HepG2 (cell line): ENCODE measurements at regions not wholly inside any gene's neighbourhood (a gene's known extent, or its start where the extent isn't known, plus 50 kb on each side); places are given as distances from the start of the nearest gene placed in this dataset.

ENCODE experiments used
- CTCF ChIP-seq: sonication (generic); formaldehyde crosslinking; IDR thresholded peaks from 2 replicates; pipeline ENCODE4 v1.5.0; 2020; ENCODE audit warnings: mild to moderate bottlenecking, missing genetic modification reagents, moderate library complexity
- MAFK ChIP-seq, 2 experiments: IDR thresholded peaks in 1 of 2; conservative IDR thresholded peaks in 1 of 2; 2 replicates each; pipeline ENCODE4 v1.6.1; 2011; ENCODE audit warnings: improper control_type of control experiment in 2 of 2, low read length in 2 of 2
- POLR2AphosphoS5 ChIP-seq: IDR thresholded peaks from 2 replicates; pipeline ENCODE4 v1.6.1; 2012; ENCODE audit warnings: low read depth, low read length
- RAD21 ChIP-seq: fragments of 450-650 bp; formaldehyde crosslinking; IDR thresholded peaks from 2 replicates; pipeline ENCODE4 v1.5.0; 2020; ENCODE audit warnings: mild to moderate bottlenecking
- ZFP82 ChIP-seq: sonication (generic); formaldehyde crosslinking; IDR thresholded peaks from 2 replicates; pipeline ENCODE4 v1.5.1; 2020; ENCODE audit warnings: mild to moderate bottlenecking, missing genetic modification reagents, borderline replicate concordance
- ZKSCAN8 ChIP-seq: IDR thresholded peaks from 2 replicates; pipeline ENCODE4 v1.6.1; 2016; ENCODE audit warnings: borderline replicate concordance, missing genetic modification reagents, missing compliant biosample characterization
- ZNF746 ChIP-seq: sonication (generic); formaldehyde crosslinking; IDR thresholded peaks from 2 replicates; pipeline ENCODE4 v1.8.0; 2022; ENCODE audit warnings: mild to moderate bottlenecking, missing genetic modification reagents
- TF ChIP-seq, protein P1 (sequence below): sonication (generic); formaldehyde crosslinking; IDR thresholded peaks from 2 replicates; pipeline ENCODE4 v1.5.0; 2020; ENCODE audit warnings: missing genetic modification reagents

DNA sequence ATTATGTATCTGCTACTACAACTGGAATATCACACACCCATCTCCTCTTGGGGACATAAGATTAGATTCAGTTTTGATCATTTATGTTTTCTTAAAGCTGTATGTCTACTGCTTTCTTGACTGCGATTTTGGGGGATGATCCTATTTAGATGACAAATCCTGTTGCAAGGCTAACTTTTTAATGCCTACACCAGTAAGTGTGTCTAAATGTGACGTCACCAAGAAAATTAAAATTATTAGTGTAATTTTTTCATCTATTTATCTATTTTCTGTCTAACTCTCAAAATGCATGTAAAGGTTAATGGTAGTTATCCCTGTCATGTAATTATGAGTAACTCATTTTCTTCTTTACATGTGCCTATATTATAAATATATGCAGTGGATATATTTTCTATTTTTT is 170.9 kb upstream of the PPFIA2 start:
- no peak for TF ChIP-seq ZKSCAN8 (CRISPR knock-in tag)
- no peak for TF ChIP-seq POLR2AphosphoS5
- no peak for TF ChIP-seq CTCF (CRISPR knock-in tag)
- no peak for TF ChIP-seq RAD21
- TF ChIP-seq, protein P1, sequence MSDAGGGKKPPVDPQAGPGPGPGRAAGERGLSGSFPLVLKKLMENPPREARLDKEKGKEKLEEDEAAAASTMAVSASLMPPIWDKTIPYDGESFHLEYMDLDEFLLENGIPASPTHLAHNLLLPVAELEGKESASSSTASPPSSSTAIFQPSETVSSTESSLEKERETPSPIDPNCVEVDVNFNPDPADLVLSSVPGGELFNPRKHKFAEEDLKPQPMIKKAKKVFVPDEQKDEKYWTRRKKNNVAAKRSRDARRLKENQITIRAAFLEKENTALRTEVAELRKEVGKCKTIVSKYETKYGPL (CRISPR knock-in tag) = no peak
- TF ChIP-seq MAFK (conservative IDR thresholded peaks at IDR 0.05 in 1 of 2, IDR thresholded peaks at IDR 0.05 in 1 of 2; ENCODE audit: low read length in 2 of 2) = no peak
- no peak for TF ChIP-seq ZFP82 (CRISPR knock-in tag)
- TF ChIP-seq ZNF746 (CRISPR knock-in tag) = no peak
